ENCODE measurements at regions not wholly inside any gene's neighbourhood (a gene's known extent, or its start where the extent isn't known, plus 50 kb on each side); places are given as distances from the start of the nearest gene placed in this dataset.
"Not testable (repeated sequence)": the region's sequence is repeated elsewhere in the genome, so short reads cannot be mapped to it uniquely, and the experiment has no call there.

GRCh38 chr18:1511619-1512311, 607.1 kb downstream of the ADCYAP1 start:
- no peaks in the 10 kb centered on the region for H3K4me1 Mint-ChIP-seq
- no peak overlapping the region for H3K4me3 Mint-ChIP-seq
- H3K27me3 Mint-ChIP-seq = peaks cover 0 to 4% (median 0%) of the 10 kb centered on the region in 5 donors
- ATAC-seq (no peak), DNase-seq (no peak)
- H3K9me3 Mint-ChIP-seq = peaks cover 0 to 9% (median 3%) of the 10 kb centered on the region in 9 donors
- no peak overlapping the region for H3K27ac Mint-ChIP-seq
- no peaks in the 10 kb centered on the region for H3K36me3 Mint-ChIP-seq
- POLR2A ChIA-PET = no interaction called here

GRCh38 chr18:1513519-1513918, 608.8 kb downstream of the ADCYAP1 start:
- POLR2A ChIA-PET = no interaction called here
- peaks cover 0 to 9% (median 2%) of the 10 kb centered on the region in 9 donors for H3K9me3 Mint-ChIP-seq

GRCh38 chr18:1521588-1522248, 617.0 kb downstream of the ADCYAP1 start:
- ATAC-seq, POLR2A ChIA-PET, H3K36me3 Mint-ChIP-seq, H3K27me3 Mint-ChIP-seq, DNase-seq, H3K27ac Mint-ChIP-seq, H3K4me1 Mint-ChIP-seq, H3K9me3 Mint-ChIP-seq, H3K4me3 Mint-ChIP-seq: not testable (repeated sequence)

More at GRCh38 chr18:1513519-1513918, 608.8 kb downstream of the ADCYAP1 start:
- no peak for ATAC-seq
- Mint-ChIP-seq H3K27ac (peak overlapping the region in 1 of 10 donors; percentile 34), H3K4me3 (no peak overlapping the region), H3K4me1 (no peaks in the 10 kb centered on the region), H3K36me3 (no peaks in the 10 kb centered on the region), H3K27me3 (peaks cover 0 to 4% (median 0%) of the 10 kb centered on the region in 5 donors)
- DNase-seq = no peak

GRCh38 chr18:1522249-1522615, 617.6 kb downstream of the ADCYAP1 start:
- no peak for DNase-seq
- no peak overlapping the region for H3K27ac Mint-ChIP-seq
- no peaks in the 10 kb centered on the region for H3K4me1 Mint-ChIP-seq
- H3K27me3 Mint-ChIP-seq = peaks cover 0 to 5% (median 0%) of the 10 kb centered on the region in 5 donors
- no peak overlapping the region for H3K4me3 Mint-ChIP-seq
- ATAC-seq = no peak
- peaks cover 0 to 7% (median 0%) of the 10 kb centered on the region in 3 donors for H3K36me3 Mint-ChIP-seq
- POLR2A ChIA-PET = no interaction called here
- peaks cover 0 to 7% (median 0%) of the 10 kb centered on the region in 9 donors for H3K9me3 Mint-ChIP-seq

- H3K4me3 Mint-ChIP-seq = no peak overlapping the region
- peaks cover 0 to 6% (median 0%) of the 10 kb centered on the region in 3 donors for H3K36me3 Mint-ChIP-seq
- ATAC-seq (no peak), DNase-seq (no peak)
- H3K9me3 Mint-ChIP-seq = peaks cover 0 to 15% (median 4%) of the 10 kb centered on the region in 9 donors
- POLR2A ChIA-PET = no interaction called here
- H3K4me1 Mint-ChIP-seq = no peaks in the 10 kb centered on the region
- peaks cover 0 to 9% (median 3%) of the 10 kb centered on the region in 5 donors for H3K27me3 Mint-ChIP-seq
- no peak overlapping the region for H3K27ac Mint-ChIP-seq
These were observed 622.3 kb downstream of the ADCYAP1 start for GRCh38 chr18:1526991-1527390.

GRCh38 chr18:1527805-1528204, 623.1 kb downstream of the ADCYAP1 start:
- Mint-ChIP-seq H3K4me3 (no peak overlapping the region), H3K9me3 (peaks cover 0 to 15% (median 3%) of the 10 kb centered on the region in 9 donors), H3K36me3 (no peaks in the 10 kb centered on the region), H3K27ac (no peak overlapping the region), H3K27me3 (peaks cover 0 to 9% (median 2%) of the 10 kb centered on the region in 5 donors), H3K4me1 (no peaks in the 10 kb centered on the region)
- DNase-seq (no peak), ATAC-seq (no peak)
- POLR2A ChIA-PET = no interaction called here

- no peak overlapping the region for H3K4me3 Mint-ChIP-seq
- no peak for DNase-seq
- no peak for ATAC-seq
- peaks cover 0 to 15% (median 3%) of the 10 kb centered on the region in 9 donors for H3K9me3 Mint-ChIP-seq
- H3K4me1 Mint-ChIP-seq = no peaks in the 10 kb centered on the region
- POLR2A ChIA-PET = no interaction called here
- H3K36me3 Mint-ChIP-seq = no peaks in the 10 kb centered on the region
- no peak overlapping the region for H3K27ac Mint-ChIP-seq
- H3K27me3 Mint-ChIP-seq = peaks cover 0 to 9% (median 2%) of the 10 kb centered on the region in 5 donors
These were observed 623.8 kb downstream of the ADCYAP1 start for GRCh38 chr18:1528447-1528846.

GRCh38 chr18:1528964-1529509, 624.4 kb downstream of the ADCYAP1 start:
- peaks cover 0 to 9% (median 2%) of the 10 kb centered on the region in 5 donors for H3K27me3 Mint-ChIP-seq
- no peak overlapping the region for H3K4me3 Mint-ChIP-seq
- DNase-seq (no peak), ATAC-seq (no peak)
- H3K36me3 Mint-ChIP-seq = no peaks in the 10 kb centered on the region
- H3K4me1 Mint-ChIP-seq = no peaks in the 10 kb centered on the region
- POLR2A ChIA-PET = no interaction called here
- peaks cover 0 to 15% (median 3%) of the 10 kb centered on the region in 9 donors for H3K9me3 Mint-ChIP-seq
- H3K27ac Mint-ChIP-seq = no peak overlapping the region

- H3K4me3 Mint-ChIP-seq = no peak overlapping the region
- H3K9me3 Mint-ChIP-seq = peaks cover 0 to 15% (median 3%) of the 10 kb centered on the region in 9 donors
- no peak overlapping the region for H3K27ac Mint-ChIP-seq
- H3K36me3 Mint-ChIP-seq = no peaks in the 10 kb centered on the region
- no peak for DNase-seq
- no peak for ATAC-seq
- H3K4me1 Mint-ChIP-seq = no peaks in the 10 kb centered on the region
- POLR2A ChIA-PET = no interaction called here
- peaks cover 0 to 9% (median 2%) of the 10 kb centered on the region in 5 donors for H3K27me3 Mint-ChIP-seq
These were observed 626.0 kb downstream of the ADCYAP1 start for GRCh38 chr18:1530650-1531049.

GRCh38 chr18:1539276-1539675, 634.6 kb downstream of the ADCYAP1 start:
- H3K4me1 Mint-ChIP-seq = no peaks in the 10 kb centered on the region
- DNase-seq (no peak), ATAC-seq (no peak)
- peaks cover 0 to 1% (median 0%) of the 10 kb centered on the region in 5 donors for H3K27me3 Mint-ChIP-seq
- POLR2A ChIA-PET = no interaction called here
- no peak overlapping the region for H3K4me3 Mint-ChIP-seq
- H3K9me3 Mint-ChIP-seq = peaks cover 0 to 10% (median 2%) of the 10 kb centered on the region in 9 donors
- H3K36me3 Mint-ChIP-seq = no peaks in the 10 kb centered on the region
- H3K27ac Mint-ChIP-seq = no peak overlapping the region

- Mint-ChIP-seq H3K36me3 (no peaks in the 10 kb centered on the region), H3K4me3 (no peak overlapping the region), H3K27me3 (peaks cover 0 to 1% (median 0%) of the 10 kb centered on the region in 5 donors), H3K27ac (no peak overlapping the region), H3K4me1 (no peaks in the 10 kb centered on the region), H3K9me3 (peaks cover 0 to 6% (median 0%) of the 10 kb centered on the region in 9 donors)
- ATAC-seq (no peak), DNase-seq (no peak)
- POLR2A ChIA-PET = no interaction called here
These were observed 636.8 kb downstream of the ADCYAP1 start for GRCh38 chr18:1541478-1541877.

- peaks cover 0 to 1% (median 0%) of the 10 kb centered on the region in 5 donors for H3K27me3 Mint-ChIP-seq
- no peaks in the 10 kb centered on the region for H3K36me3 Mint-ChIP-seq
- no peak overlapping the region for H3K4me3 Mint-ChIP-seq
- H3K4me1 Mint-ChIP-seq = no peaks in the 10 kb centered on the region
- peaks cover 0 to 6% (median 0%) of the 10 kb centered on the region in 9 donors for H3K9me3 Mint-ChIP-seq
- POLR2A ChIA-PET = no interaction called here
- DNase-seq = no peak
- no peak for ATAC-seq
- H3K27ac Mint-ChIP-seq = no peak overlapping the region
These were observed 637.6 kb downstream of the ADCYAP1 start for GRCh38 chr18:1542230-1542774.

GRCh38 chr18:1544016-1544415, 639.3 kb downstream of the ADCYAP1 start:
- Mint-ChIP-seq H3K9me3 (peaks cover 0 to 6% (median 0%) of the 10 kb centered on the region in 9 donors), H3K4me1 (no peaks in the 10 kb centered on the region), H3K27ac (no peak overlapping the region), H3K27me3 (peaks cover 0 to 1% (median 0%) of the 10 kb centered on the region in 5 donors), H3K4me3 (no peak overlapping the region), H3K36me3 (no peaks in the 10 kb centered on the region)
- POLR2A ChIA-PET = no interaction called here
- DNase-seq (no peak), ATAC-seq (no peak)
